NCI-H345 treated with DMSO at 0.1 percent for 48 hours (cell line): ENCODE measurements at regions not wholly inside any gene's neighbourhood (a gene's known extent, or its start where the extent isn't known, plus 50 kb on each side); places are given as distances from the start of the nearest gene placed in this dataset.

Source experiments
- DNase-seq: peaks from one replicate; lab custom pipeline; 2025; ENCODE audit not compliant: unreplicated experiment; lab: John Stamatoyannopoulos, UW

DNA sequence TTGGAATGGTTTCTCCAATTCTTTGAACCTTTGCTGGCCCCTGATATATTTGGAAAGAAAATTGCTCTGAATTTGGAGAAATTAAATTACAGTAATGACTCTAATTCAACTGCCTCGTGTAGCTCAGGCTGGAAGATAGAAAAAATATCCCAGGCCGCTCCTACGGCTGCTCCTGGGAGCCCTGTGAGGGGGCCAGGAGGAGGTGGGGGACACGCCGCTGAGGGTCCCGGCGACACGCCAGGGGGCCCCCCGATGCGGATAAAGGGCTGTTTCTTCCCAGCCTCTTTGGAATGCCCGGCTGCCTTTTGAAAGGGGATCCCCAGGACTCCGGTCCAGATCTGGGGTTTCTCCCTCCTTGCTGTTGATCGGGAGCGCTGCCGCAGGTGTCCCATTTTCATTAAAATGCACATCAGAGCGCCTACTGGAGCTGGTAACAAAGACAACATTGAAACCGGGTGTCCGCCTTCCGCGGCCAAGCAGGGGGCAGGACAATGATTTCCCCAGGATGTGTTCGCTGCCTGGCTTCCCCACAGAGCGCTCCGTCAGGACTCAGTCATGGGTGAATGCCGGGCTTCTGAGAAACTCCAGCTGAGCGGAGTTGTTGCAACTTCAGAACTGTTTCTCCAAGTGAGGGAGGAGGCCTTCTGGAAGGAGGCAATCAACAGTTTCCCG lies 200.1 kb upstream of the KBTBD8 start:
- no peak for DNase-seq

DNA sequence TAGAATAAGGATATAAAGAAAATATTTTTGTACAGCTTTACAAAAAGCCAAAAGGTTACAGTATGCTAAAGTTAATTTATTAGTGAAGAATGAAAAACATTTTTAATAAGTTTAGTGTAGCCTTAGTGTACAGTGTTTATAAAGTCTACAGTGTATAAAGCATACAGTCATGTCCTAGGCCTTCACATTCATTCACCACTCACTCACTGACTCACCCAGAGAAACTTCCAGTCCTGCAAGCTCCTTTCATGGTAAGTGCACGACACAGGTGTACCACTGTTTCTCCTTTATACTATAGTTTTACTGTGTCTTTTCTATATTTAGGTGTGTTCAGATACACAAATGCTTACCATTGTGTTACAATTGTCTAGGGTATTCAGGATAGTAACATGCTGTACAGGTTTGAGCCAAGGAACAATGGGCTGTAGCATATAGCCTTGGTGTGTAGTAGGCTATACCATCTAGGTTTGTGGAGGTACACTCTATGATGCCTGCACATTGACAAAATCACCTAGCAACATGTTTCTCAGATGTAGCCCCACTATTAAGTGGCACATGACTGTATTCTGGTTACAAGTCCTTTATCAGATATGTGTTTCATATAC lies 197.1 kb upstream of the KBTBD8 start:
- no peak for DNase-seq

DNA sequence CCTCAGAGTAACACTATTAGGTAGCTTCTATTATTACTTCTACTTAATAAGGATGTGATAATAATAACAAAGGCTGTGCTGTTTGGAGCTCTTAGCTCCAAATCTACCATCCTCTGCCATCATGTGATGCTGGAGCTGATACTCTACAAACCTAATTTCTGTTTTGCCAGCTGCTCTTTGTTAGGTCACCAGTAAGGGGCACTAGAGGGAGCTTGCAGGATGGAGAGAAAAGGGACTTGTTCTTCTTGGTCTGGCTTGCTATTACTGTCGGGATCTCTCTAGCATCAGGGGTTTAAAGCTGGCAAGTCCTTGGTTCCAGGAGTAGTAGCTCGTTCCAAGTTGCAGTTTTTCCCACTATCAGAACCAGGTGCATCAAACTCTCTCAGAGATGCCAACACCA lies 194.9 kb upstream of the KBTBD8 start:
- DNase-seq = no peak

DNA sequence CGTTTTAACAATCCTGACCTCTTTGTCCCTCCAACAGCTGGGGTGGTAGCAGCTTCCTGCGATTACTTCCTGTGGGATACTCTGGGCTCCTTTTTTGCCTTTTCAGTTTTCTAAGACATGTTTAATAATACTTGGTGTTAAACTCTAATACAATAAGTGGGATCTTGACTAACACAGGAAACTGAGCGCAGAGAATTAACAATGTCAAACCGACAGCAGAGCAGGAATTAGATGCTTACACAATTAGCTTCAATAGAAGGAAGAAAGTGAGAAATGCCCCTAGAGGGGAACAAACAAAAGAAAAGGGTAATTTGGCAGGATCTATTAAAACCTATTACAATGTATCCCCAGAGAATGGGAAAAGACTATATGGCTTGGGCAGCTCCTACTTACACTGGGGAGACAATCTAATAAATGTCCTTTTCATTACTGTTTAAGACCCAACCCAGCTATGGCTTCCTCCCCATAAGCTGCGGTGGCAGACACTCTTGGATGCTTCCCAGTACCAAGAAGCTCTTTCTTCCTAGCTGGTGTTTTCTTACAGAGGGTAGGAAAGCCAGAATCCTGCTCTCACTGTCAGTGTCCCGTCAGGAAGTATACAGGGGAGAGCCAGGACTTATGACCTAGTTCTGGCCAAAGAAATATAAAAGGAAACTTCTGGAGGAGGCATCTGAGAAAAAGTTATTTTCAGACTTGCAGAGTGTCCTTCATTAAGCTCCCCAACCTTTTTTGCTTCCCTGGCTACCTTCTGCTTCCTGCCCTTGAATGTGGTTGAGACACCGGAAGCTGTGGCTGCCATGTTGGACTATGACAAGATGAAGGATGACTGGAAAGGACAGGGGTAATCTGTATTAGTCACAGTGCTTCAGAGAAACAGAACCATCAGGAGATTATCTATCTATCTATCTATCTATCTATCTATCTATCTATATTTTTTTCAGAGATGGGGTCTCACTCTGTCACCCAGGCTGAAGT lies 194.1 kb upstream of the KBTBD8 start:
- no peak for DNase-seq

DNA sequence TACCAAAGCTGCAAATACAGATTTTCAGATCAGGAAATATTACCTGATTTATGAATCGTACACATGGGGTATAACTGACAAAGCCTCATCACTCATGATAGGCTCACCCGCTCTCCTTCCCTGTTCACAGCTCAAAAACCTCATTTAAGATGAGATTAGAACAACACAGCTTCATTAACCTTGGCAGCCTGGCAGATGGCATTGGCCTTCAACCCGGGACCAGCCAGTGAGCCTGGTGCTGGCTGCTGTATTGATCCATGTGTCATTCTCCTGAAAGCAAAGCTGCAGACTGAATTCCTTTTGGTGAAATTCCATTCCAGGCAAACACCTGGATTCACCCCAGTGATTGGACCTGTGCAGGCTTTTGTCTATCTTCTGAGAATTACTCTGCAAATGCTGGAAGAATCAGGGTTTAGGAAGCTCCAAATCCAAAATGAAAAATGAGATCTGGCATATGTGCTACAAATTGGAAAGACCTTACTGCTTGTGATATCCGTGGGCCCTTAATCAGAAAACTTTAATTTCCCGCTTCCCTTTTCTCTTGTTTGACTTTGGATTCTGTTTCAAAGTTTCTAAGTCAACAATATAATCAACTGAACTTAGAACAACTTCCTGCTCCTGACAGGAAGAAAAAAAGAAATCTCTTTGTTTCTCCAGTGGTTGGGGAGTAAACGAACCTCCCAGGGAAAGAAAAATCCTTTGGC lies 189.1 kb upstream of the KBTBD8 start:
- DNase-seq = no peak

DNA sequence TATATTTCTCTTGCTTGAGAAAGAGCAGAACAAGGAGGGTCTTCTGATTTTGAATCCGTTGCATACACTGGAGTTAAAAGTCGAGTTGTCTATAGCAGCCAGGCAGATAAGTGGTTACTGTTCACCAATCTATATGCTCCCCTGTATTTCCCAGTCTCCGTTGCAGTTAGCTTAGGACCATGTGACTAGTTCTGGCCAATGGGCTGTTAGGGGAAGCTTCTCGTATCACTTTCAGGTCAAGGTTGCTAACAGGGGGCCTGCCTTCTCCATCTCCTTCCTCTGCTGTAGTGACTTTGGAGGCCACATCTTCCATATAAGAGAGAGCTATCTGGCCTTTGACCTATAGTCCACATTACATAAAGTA lies 188.5 kb upstream of the KBTBD8 start:
- no peak for DNase-seq

DNA sequence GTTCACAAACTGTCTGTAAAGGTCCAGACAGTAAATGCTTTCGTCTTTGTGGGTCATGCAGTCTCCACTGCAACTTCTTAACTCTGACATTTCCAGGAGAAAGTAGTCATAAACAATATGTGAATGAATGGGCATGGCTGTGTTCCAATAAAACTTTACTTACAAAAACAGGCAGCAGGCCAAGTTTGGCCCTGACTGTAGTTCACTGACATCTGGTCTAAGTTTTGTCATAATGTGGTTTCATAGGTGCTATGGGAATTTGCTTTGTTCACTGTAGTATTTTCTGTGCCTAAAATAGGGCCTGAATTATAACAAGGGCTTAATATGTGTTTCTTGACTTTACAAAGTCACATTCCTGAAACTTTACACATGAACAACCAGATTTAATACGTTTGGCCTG lies 186.0 kb upstream of the KBTBD8 start:
- DNase-seq = no peak

DNA sequence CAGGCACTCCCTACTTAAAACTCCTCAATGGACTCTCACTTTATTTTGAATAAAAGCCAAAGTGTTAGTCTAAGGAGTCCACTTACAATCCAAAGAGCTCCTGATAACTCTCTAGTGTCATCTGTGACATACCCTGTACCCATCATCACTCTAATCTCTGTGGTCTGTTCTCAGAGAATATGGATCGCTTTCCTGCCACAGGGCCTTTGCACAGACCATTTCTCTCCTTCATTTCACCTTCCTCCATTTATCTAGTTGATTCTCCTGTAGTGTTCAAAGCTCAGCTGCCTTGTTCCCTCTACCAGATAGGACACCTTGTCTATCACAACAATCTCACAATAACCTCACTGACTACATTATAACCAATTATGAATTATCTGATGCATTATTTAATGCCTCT lies 185.4 kb upstream of the KBTBD8 start:
- DNase-seq = no peak

DNA sequence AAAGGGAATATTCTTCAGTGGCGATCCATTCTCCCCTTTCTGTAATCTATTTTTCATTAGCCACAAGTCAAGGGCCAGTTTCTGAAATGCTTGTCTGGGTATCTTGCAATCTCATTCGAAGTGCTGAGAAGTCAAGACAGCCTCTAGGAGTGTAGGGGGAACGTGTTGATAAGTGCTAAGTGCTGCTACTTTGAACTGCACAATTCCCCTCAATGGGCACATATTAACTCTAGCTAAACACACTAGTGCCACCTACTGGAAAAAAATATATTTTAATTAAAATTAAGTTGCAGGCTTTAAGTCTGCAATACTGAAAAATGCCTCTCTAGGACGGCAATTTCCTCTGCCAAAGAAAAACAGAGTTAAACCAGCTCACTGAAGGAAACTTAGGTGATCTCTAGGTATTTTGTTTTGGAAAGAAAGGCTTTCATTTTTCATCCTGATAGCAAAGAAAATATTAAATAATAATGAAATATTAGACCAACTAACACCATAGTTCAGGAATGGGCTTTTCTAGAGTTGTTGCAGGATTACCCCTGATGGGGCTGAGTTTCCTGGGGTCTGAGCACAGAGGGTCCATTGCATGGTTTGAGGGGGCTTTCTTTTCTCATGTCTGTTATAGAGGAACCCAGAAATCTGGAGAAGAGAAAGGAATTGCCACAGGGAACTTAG lies 181.9 kb upstream of the KBTBD8 start:
- peak; percentile 65 for DNase-seq

DNA sequence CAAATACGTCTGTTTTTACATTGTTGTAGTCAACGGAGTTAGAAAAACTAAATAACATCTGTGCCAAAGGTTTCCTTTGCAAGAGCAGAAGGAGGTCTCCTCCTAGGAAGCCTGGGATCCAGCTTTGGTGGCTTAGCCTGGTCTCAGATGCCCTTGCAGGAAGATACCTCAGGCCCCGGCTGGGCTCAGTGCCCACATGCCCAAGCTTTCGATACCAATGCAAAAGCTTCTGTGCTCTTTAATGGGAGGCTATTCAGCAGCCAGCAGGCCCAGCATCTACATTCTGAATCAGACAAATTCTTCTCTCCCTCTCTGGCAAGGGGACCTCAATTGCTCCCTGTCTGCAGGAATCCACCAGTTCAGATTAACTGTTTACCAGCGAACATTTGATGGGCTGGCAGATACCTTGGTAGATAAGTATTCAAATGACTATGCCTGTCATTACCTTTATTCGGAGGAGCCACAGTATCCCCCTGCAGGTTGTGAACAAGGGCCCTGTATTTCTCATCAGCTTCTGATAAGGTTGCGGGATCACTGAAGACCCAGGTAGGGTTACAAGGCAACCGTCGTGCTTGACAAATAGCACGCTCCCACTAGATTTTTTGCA lies 180.1 kb upstream of the KBTBD8 start:
- DNase-seq = no peak

DNA sequence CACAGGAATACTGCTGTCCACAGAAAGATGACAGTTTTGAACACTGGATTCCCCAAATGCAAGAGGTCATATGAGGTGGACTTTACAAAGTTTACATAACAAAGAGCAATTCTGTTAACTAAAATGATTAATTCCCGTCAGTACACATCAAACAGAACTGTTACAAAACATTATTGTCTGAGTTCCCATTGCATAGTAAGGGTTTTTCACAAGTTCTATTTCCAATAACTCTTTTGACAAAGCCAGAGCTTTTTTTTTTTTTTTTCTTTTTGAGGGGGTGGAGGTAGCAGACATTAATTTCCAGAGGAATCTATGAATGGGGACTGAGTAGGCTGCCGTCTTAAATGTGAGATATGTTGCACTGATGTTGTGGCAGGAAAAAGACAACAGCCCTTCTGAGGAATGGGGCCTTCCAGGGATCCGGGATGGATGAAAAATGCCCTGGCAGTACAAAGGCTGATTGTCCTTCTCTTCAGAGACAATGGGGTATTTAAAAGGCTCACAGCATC lies 178.1 kb upstream of the KBTBD8 start:
- no peak for DNase-seq

DNA sequence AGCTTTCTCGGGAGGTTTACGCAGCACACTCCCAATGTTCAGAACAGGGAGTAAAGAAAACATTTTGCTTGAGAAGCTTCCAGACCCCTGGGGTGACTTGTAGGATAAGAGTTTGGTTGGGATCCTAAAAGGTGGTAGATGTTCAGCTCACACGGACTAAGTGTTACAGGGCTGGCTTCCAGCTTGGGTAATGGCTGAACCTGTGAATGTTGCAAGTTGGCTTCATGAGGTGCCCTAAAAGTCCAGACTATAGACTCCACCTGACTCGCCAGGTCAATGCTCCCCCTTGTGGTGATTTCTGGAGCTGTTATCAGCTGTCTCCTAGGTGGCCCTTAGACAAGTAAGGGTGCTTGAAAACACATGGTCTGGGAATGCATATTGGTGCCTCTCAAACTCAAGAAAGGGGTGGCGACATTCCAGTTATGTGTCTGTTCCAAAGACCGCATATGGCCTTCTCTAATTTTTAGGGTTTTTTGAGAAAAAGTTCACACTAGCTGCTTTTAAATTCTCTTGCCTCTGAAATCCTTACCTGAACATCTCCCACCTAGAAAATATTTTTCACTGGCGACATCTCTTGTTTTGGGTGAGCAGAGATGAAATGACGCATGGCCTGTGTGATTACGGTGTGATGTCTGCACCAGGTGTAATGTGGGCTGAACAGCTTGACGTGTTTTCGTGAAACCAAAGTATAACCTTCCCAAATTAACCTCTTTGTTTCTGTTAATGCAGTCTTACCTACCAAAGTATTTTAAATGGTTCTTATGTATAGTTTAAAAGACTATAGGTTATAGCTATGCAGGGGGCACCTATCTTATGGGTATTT lies 175.7 kb upstream of the KBTBD8 start:
- DNase-seq = peak; percentile 3

DNA sequence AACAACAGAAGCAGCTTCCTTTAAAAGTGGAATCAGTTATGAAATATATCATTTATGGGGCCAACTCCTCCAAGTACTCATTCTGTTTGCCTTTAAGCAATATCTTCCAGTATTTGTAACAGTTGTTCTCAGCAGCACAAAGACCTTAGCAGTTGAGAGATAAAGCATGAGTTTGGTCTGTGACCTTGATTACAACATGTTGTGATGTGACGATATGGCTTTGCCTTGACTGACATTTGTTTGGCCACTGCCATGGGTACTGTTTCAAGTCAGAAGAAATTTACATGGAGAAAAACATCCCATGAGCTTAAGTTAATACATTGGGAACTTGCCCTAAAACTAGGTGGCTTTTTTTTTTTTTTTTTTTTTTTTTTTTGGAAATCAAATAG lies 175.1 kb upstream of the KBTBD8 start:
- DNase-seq = no peak

DNA sequence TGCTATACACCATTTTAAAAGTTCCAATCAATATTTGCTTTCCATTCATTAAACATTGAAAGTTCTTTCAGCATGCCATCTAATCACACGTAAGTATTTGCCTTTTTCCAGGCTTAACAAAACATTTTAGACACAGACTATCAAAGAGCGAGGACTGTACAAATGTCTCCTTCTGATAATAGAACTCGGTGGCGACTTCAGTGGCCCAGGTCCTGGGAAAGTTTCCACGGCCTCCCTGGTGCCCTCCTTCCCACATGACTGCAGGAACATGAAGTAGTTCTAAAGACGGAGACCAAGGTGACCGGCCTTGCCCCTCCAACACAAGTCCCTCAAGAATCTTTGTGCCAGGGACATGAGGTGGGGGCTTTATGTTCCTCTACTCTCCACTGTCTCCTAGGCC lies 174.6 kb upstream of the KBTBD8 start:
- no peak for DNase-seq

DNA sequence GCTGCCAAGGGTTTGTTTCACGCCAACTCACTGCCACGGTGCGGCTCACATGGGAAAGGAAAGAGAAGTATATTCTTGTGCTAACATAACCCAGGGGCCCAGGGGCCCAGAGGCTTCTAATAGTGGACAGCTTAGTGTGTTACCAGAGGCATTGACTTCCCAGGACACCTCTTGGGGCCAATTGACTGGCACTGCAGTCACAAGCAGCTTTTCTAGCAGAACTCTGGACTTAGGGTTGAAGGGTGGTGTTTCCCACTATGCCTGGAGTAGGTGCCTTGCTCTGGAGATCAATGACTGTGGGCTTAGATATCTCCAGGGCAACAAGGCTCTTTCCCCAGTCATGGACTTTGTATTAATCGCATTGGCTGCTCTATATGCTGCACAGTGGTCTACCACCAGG lies 172.7 kb upstream of the KBTBD8 start:
- DNase-seq = no peak

DNA sequence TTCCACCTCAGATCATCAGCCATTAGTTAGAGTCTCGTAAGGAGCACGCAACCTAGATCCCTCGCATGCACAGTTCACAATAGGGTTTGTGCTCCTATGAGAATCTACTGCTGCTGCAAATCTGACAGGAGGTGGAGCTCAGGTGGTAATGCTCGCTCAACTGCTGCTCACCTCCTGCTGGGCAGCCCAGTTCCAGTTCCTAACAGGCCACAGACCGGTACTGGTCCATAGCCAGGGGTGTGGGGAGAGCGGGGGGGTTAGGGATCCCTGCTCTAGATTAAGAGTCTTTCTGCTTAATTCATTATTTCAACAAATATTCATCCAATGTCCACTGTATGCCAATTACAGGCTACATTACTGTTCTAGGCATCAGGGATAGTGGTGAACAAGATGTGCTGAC lies 170.4 kb upstream of the KBTBD8 start:
- DNase-seq = no peak

DNA sequence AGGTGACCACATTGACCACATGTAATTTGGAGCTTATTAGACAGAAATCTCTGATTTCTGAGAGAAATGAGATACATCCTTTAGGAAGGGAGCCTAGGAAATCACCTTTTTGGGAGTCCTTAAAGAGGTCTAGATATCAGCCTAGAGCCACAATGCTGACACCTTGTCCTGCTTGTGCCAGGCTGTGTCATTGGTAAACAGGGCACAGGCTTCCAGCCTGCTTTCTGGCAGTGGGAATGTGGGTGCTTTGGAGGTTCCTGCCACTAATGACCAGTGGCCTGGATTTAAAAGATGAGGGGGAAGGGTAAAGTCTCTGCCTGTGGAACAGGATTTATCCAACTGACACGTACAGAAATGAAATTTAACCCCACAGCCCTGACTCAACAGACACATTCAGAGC lies 169.8 kb upstream of the KBTBD8 start:
- DNase-seq = no peak

DNA sequence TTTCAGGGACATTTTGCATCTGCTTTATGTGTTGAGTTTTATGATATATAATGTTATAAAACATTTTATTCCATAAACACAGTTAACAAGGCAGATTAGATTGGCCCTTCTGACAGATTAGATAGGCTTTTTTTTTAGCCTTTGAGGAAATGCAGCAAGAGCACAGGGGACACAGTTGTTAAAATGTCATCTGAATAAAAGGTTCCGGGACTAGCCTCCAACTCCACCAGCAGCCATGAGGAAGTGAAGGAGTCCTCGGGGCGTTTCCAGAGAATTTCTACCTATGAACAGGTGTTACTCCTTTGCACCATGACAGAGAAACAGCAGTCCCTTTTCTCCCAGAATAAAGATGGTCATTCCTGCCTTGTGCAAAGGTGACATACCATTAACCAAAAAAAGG lies 167.8 kb upstream of the KBTBD8 start:
- no peak for DNase-seq

DNA sequence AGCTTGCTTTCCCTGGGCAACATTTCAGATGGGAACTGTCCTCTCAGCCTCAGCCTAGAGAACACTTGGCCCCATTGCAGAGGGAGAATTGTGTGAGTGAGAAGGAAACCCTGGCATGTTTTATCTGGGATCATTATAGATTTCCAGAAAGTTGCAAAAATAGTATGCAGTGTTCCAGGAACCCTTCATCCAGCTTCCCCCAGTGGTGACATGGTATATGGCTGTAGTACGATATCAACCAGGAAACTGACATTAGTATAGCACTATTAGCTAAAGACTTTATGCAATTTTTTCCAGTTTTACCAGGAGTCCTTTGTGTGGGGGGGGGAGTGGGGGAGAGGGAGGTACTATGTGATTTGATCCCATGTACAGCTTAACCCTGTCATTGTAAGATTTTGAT lies 166.2 kb upstream of the KBTBD8 start:
- no peak for DNase-seq
